A673 (cell line): ENCODE measurements at regions not wholly inside any gene's neighbourhood (a gene's known extent, or its start where the extent isn't known, plus 50 kb on each side); places are given as distances from the start of the nearest gene placed in this dataset.

Experiments
- BruUV-seq: library from RNA; stranded (reverse); fragments of 400-500 nt; replicated peaks from 2 replicates; lab custom pipeline; 2021; lab: Mats Ljungman, UMichigan
- CTCF ChIA-PET: fragments of 300-600 bp; sonication (Branson Sonifier 250); formaldehyde crosslinking; loops from one replicate; lab custom pipeline; 2022; ENCODE audit warnings: antibody characterized with exemption; lab: Charles Lee
- POLR2A ChIA-PET: fragments of 300-600 bp; sonication (Branson Sonifier 250); formaldehyde crosslinking; loops from one replicate; lab custom pipeline; 2022; ENCODE audit warnings: antibody characterized with exemption; ENCODE audit not compliant: low non-redundant PET; lab: Charles Lee
- DNase-seq: peaks from one replicate; pipeline ENCODE4 v3.0.0-alpha.2; 2015; ENCODE audit warnings: low spot score
- H3K27ac ChIP-seq: fragments of 200-600 bp; sonication (generic); 2 replicates; pipeline ENCODE4 v1.5.1; 2016; ENCODE audit warnings: mixed run types, low read depth, mild to moderate bottlenecking, mixed read lengths, antibody characterized with exemption, low read length; ENCODE audit not compliant: poor library complexity, severe bottlenecking
- H3K27me3 ChIP-seq: fragments of 200-600 bp; sonication (generic); replicated peaks from 2 replicates; pipeline ENCODE4 v1.6.1; 2017; ENCODE audit warnings: mixed run types, low read depth, mild to moderate bottlenecking, mixed read lengths, antibody characterized with exemption, low read length; ENCODE audit not compliant: insufficient read depth, poor library complexity
- H3K36me3 ChIP-seq: fragments of 200-600 bp; sonication (generic); 2 replicates; pipeline ENCODE4 v1.6.1; 2016; ENCODE audit warnings: mixed run types, mild to moderate bottlenecking, mixed read lengths, antibody characterized with exemption, low read length; ENCODE audit not compliant: insufficient read depth, poor library complexity, severe bottlenecking
- H3K4me1 ChIP-seq: fragments of 200-600 bp; sonication (generic); 2 replicates; pipeline ENCODE4 v1.6.1; 2017; ENCODE audit warnings: mixed run types, mild to moderate bottlenecking, mixed read lengths, antibody characterized with exemption, low read length; ENCODE audit not compliant: insufficient read depth, poor library complexity, severe bottlenecking
- H3K4me3 ChIP-seq: fragments of 200-600 bp; sonication (generic); 2 replicates; pipeline ENCODE4 v1.5.1; 2016; ENCODE audit warnings: low read depth, mixed run types, mild to moderate bottlenecking, mixed read lengths, low read length; ENCODE audit not compliant: poor library complexity, severe bottlenecking
- H3K9me3 ChIP-seq: fragments of 200-600 bp; sonication (generic); 2 replicates; pipeline ENCODE4 v1.6.1; 2016; ENCODE audit warnings: mixed run types, low read depth, mild to moderate bottlenecking, mixed read lengths, antibody characterized with exemption, low read length; ENCODE audit not compliant: poor library complexity, severe bottlenecking
- EZH2 ChIP-seq: fragments of 200-600 bp; sonication (generic); IDR thresholded peaks from 2 replicates; pipeline ENCODE4 v1.6.1; 2017; ENCODE audit warnings: borderline replicate concordance, low read depth, mild to moderate bottlenecking, mixed read lengths, antibody characterized with exemption, low read length; ENCODE audit not compliant: poor library complexity, severe bottlenecking
- intact Hi-C: fragments of 100-400 bp; cut with micrococcal nuclease; formaldehyde crosslinking; loops from one replicate; pipeline ENCODE4 v1.10.0; 2022; ENCODE audit not compliant: unreplicated experiment
- TF ChIP-seq, protein P1 (sequence below): fragments of 300-800, 200-600 bp; sonication (generic); conservative IDR thresholded peaks from 2 replicates; pipeline ENCODE4 v1.5.1; 2017; ENCODE audit warnings: low read depth, mild to moderate bottlenecking, antibody characterized with exemption, low read length, moderate library complexity, mixed read lengths

- CTCF ChIA-PET: no interaction called here
- H3K27ac ChIP-seq: no peak overlapping the region
- intact Hi-C loops: no loop called here
Measured at GRCh38 chr20:50267866-50268219, 77.2 kb downstream of the CEBPB start.

GRCh38 chr20:50269091-50270033 lies 78.7 kb downstream of the CEBPB start:
- Histone ChIP-seq H3K27ac (no peak overlapping the region), H3K9me3 (no peaks in the 10 kb centered on the region), H3K4me1 (peaks cover 12% of the 10 kb centered on the region), H3K4me3 (no peak overlapping the region), H3K27me3 (no peaks in the 10 kb centered on the region), H3K36me3 (no peaks in the 10 kb centered on the region)
- CTCF ChIA-PET: no interaction called here
- DNase-seq: no peak
- TF ChIP-seq, protein P1, sequence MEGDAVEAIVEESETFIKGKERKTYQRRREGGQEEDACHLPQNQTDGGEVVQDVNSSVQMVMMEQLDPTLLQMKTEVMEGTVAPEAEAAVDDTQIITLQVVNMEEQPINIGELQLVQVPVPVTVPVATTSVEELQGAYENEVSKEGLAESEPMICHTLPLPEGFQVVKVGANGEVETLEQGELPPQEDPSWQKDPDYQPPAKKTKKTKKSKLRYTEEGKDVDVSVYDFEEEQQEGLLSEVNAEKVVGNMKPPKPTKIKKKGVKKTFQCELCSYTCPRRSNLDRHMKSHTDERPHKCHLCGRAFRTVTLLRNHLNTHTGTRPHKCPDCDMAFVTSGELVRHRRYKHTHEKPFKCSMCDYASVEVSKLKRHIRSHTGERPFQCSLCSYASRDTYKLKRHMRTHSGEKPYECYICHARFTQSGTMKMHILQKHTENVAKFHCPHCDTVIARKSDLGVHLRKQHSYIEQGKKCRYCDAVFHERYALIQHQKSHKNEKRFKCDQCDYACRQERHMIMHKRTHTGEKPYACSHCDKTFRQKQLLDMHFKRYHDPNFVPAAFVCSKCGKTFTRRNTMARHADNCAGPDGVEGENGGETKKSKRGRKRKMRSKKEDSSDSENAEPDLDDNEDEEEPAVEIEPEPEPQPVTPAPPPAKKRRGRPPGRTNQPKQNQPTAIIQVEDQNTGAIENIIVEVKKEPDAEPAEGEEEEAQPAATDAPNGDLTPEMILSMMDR: no peak
- TF ChIP-seq EZH2: no peak
- POLR2A ChIA-PET: no interaction called here
- BruUV-seq: no TSS peak
- intact Hi-C loops: no loop called here

More at GRCh38 chr20:50267866-50268219, 77.2 kb downstream of the CEBPB start:
- Histone ChIP-seq H3K9me3 (no peaks in the 10 kb centered on the region), H3K36me3 (no peaks in the 10 kb centered on the region), H3K4me1 (peaks cover 12% of the 10 kb centered on the region), H3K27me3 (no peaks in the 10 kb centered on the region), H3K4me3 (no peak overlapping the region)
- TF ChIP-seq EZH2: no peak
- TF ChIP-seq, protein P1: no peak
- BruUV-seq: no TSS peak
- no peak for DNase-seq
- POLR2A ChIA-PET: no interaction called here

DNA sequence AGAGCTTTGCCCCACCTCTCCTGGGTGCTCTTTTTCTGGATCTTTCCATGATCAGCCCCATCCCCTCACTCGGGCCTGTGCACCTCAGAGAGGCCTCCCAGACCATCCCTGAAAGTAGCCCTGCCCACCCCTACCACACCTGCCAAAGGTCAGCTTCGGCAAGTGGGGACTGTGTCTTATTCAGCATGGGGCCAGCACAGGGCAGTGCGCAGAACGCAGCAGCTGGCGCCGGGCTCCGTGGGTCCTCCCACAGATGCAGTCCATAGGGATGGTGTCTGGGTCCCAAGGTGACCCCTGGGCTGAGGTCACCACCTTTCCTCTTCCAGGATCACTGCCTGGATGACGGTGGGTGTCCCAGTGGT lies 79.4 kb downstream of the CEBPB start:
- ChIA-PET POLR2A (no interaction called here), CTCF (no interaction called here)
- intact Hi-C loops: no loop called here

More for the DNA sequence above, 79.4 kb downstream of the CEBPB start:
- Histone ChIP-seq H3K27me3 (no peaks in the 10 kb centered on the region), H3K36me3 (no peaks in the 10 kb centered on the region), H3K27ac (no peak overlapping the region), H3K4me1 (peaks cover 12% of the 10 kb centered on the region), H3K9me3 (no peaks in the 10 kb centered on the region), H3K4me3 (no peak overlapping the region)
- TF ChIP-seq EZH2: no peak
- TF ChIP-seq, protein P1: no peak
- no TSS peak for BruUV-seq
- DNase-seq: no peak
